Spinal cord (tissue), 9 donors: ENCODE measurements at regions not wholly inside any gene's neighbourhood (a gene's known extent, or its start where the extent isn't known, plus 50 kb on each side); places are given as distances from the start of the nearest gene placed in this dataset.

Source experiments
- DNase-seq, 6 donors: peaks; one replicate each; pipeline versions ENCODE4 v3.0.0 to v3.0.0-alpha.2; 2013 to 2015; ENCODE audit warnings: low spot score in 6 of 6, low read depth in 4 of 6
- H3K27ac ChIP-seq: one replicate; pipeline ENCODE4 v1.5.1; 2013; ENCODE audit warnings: low read depth, low read length, control low read depth
- H3K27me3 ChIP-seq: one replicate; pipeline ENCODE4 v1.6.1; 2013; ENCODE audit warnings: low read length; ENCODE audit not compliant: control insufficient read depth, insufficient read depth
- H3K36me3 ChIP-seq: one replicate; pipeline ENCODE4 v1.6.1; 2013; ENCODE audit warnings: low read length; ENCODE audit not compliant: control insufficient read depth, insufficient read depth
- H3K4me1 ChIP-seq: one replicate; pipeline ENCODE4 v1.6.1; 2013; ENCODE audit warnings: low read length; ENCODE audit not compliant: control insufficient read depth, insufficient read depth
- H3K4me3 ChIP-seq: one replicate; pipeline ENCODE4 v1.5.1; 2013; ENCODE audit warnings: low read depth, low read length, control low read depth
- H3K9me3 ChIP-seq: one replicate; pipeline ENCODE4 v1.6.1; 2013; ENCODE audit warnings: low read length; ENCODE audit not compliant: control insufficient read depth, insufficient read depth
- WGBS: methylation state at CpG from one replicate; pipeline ENCODE4 v1.1.5; 2013; ENCODE audit warnings: missing lambda C conversion rate; ENCODE audit not compliant: insufficient coverage; 5-methylcytosine and 5-hydroxymethylcytosine counted together
- donor health status: healthy.

GRCh38 chr2:220575963-220576362, 948.5 kb downstream of the SLC4A3 start:
- DNase-seq, result no peak
- H3K4me1 ChIP-seq, result no peaks in the 10 kb centered on the region
- H3K27me3 ChIP-seq, result no peaks in the 10 kb centered on the region
- no peak overlapping the region for H3K27ac ChIP-seq
- H3K4me3 ChIP-seq, result no peak overlapping the region
- no peaks in the 10 kb centered on the region for H3K36me3 ChIP-seq
- 100% methylated on average over 1 of the region's 1 CpG for WGBS
- no peaks in the 10 kb centered on the region for H3K9me3 ChIP-seq

GRCh38 chr2:220579452-220579851, 952.0 kb downstream of the SLC4A3 start:
- Histone ChIP-seq H3K27ac (no peak overlapping the region), H3K27me3 (no peaks in the 10 kb centered on the region), H3K9me3 (no peaks in the 10 kb centered on the region), H3K36me3 (no peaks in the 10 kb centered on the region), H3K4me1 (no peaks in the 10 kb centered on the region), H3K4me3 (no peak overlapping the region)
- WGBS, result no CpG with 5 or more reads among the region's 2 CpGs
- no peak for DNase-seq

- Histone ChIP-seq H3K36me3 (no peaks in the 10 kb centered on the region), H3K4me1 (no peaks in the 10 kb centered on the region), H3K4me3 (no peak overlapping the region), H3K27ac (no peak overlapping the region), H3K9me3 (no peaks in the 10 kb centered on the region), H3K27me3 (no peaks in the 10 kb centered on the region)
- no peak for DNase-seq
- no CpG with 5 or more reads among the region's 2 CpGs for WGBS
These were observed 952.7 kb downstream of the SLC4A3 start for GRCh38 chr2:220580113-220580512.

GRCh38 chr2:220583725-220584124, 956.3 kb downstream of the SLC4A3 start:
- Histone ChIP-seq H3K4me3 (no peak overlapping the region), H3K9me3 (no peaks in the 10 kb centered on the region), H3K27ac (no peak overlapping the region), H3K36me3 (no peaks in the 10 kb centered on the region), H3K27me3 (no peaks in the 10 kb centered on the region), H3K4me1 (no peaks in the 10 kb centered on the region)
- peak in 2 of 6 donors; percentile 6 to 11 for DNase-seq
- WGBS, result 36% methylated on average over 1 of the region's 2 CpGs

- no peak overlapping the region for H3K27ac ChIP-seq
- no peak for DNase-seq
- no peaks in the 10 kb centered on the region for H3K4me1 ChIP-seq
- no peak overlapping the region for H3K4me3 ChIP-seq
- H3K36me3 ChIP-seq, result no peaks in the 10 kb centered on the region
- H3K9me3 ChIP-seq, result no peaks in the 10 kb centered on the region
- WGBS, result no CpG with 5 or more reads among the region's 2 CpGs
- no peaks in the 10 kb centered on the region for H3K27me3 ChIP-seq
These were observed 957.8 kb downstream of the SLC4A3 start for GRCh38 chr2:220585241-220585640.

GRCh38 chr2:220586980-220587530, 959.6 kb downstream of the SLC4A3 start:
- Histone ChIP-seq H3K36me3 (no peaks in the 10 kb centered on the region), H3K4me3 (no peak overlapping the region), H3K27ac (no peak overlapping the region), H3K9me3 (no peaks in the 10 kb centered on the region), H3K4me1 (no peaks in the 10 kb centered on the region), H3K27me3 (no peaks in the 10 kb centered on the region)
- peak in 2 of 6 donors; percentile 24 to 84 for DNase-seq
- WGBS, result 40% methylated on average over 1 of the region's 5 CpGs

GRCh38 chr2:220588148-220588547, 960.7 kb downstream of the SLC4A3 start:
- Histone ChIP-seq H3K36me3 (no peaks in the 10 kb centered on the region), H3K9me3 (no peaks in the 10 kb centered on the region), H3K4me3 (no peak overlapping the region), H3K4me1 (no peaks in the 10 kb centered on the region), H3K27me3 (no peaks in the 10 kb centered on the region), H3K27ac (no peak overlapping the region)
- WGBS, result 95% methylated on average over 4 of the region's 5 CpGs
- no peak for DNase-seq

- H3K36me3 ChIP-seq, result no peaks in the 10 kb centered on the region
- DNase-seq, result no peak
- no peaks in the 10 kb centered on the region for H3K4me1 ChIP-seq
- H3K27me3 ChIP-seq, result no peaks in the 10 kb centered on the region
- no peak overlapping the region for H3K4me3 ChIP-seq
- no peaks in the 10 kb centered on the region for H3K9me3 ChIP-seq
- no CpG with 5 or more reads among the region's 1 CpG for WGBS
- H3K27ac ChIP-seq, result no peak overlapping the region
These were observed 963.0 kb downstream of the SLC4A3 start for GRCh38 chr2:220590476-220590875.

GRCh38 chr2:220593526-220593925, 966.1 kb downstream of the SLC4A3 start:
- no peaks in the 10 kb centered on the region for H3K27me3 ChIP-seq
- no peaks in the 10 kb centered on the region for H3K4me1 ChIP-seq
- H3K36me3 ChIP-seq, result no peaks in the 10 kb centered on the region
- no peak overlapping the region for H3K27ac ChIP-seq
- no peaks in the 10 kb centered on the region for H3K9me3 ChIP-seq
- H3K4me3 ChIP-seq, result no peak overlapping the region
- DNase-seq, result no peak
- no CpG with 5 or more reads among the region's 1 CpG for WGBS

GRCh38 chr2:220601674-220602073, 970.4 kb downstream of the EPHA4 start:
- H3K9me3 ChIP-seq, result no peaks in the 10 kb centered on the region

More at GRCh38 chr2:220601674-220602073, 970.4 kb downstream of the EPHA4 start:
- no peaks in the 10 kb centered on the region for H3K27me3 ChIP-seq
- no peak overlapping the region for H3K27ac ChIP-seq
- H3K4me1 ChIP-seq, result no peaks in the 10 kb centered on the region
- DNase-seq, result no peak
- no CpG with 5 or more reads among the region's 3 CpGs for WGBS
- H3K4me3 ChIP-seq, result no peak overlapping the region
- H3K36me3 ChIP-seq, result no peaks in the 10 kb centered on the region
